Common myeloid progenitor, CD34-positive (primary cell): ENCODE measurements at regions not wholly inside any gene's neighbourhood (a gene's known extent, or its start where the extent isn't known, plus 50 kb on each side); places are given as distances from the start of the nearest gene placed in this dataset.
"Not testable (repeated sequence)": the region's sequence is repeated elsewhere in the genome, so short reads cannot be mapped to it uniquely, and the experiment has no call there.

Experiments
- CTCF ChIA-PET: fragments of 350-600 bp; sonication (Branson Sonifier 250); formaldehyde crosslinking; loops from one replicate; lab custom pipeline; 2021; ENCODE audit warnings: antibody characterized with exemption; lab: Charles Lee
- POLR2A ChIA-PET: fragments of 350-600 bp; sonication (Branson Sonifier 250); formaldehyde crosslinking; loops from one replicate; lab custom pipeline; 2021; ENCODE audit warnings: antibody characterized with exemption; lab: Charles Lee
- DNase-seq, 3 donors: peaks; one replicate each; pipeline versions ENCODE4 v3.0.0 to v3.0.0-alpha.2; 2013
- H3K27ac ChIP-seq, 2 experiments: 1 replicate in 1 of 2; 2 replicates in 1 of 2; pipeline ENCODE4 v1.7.0; 2013; ENCODE audit warnings: inconsistent platforms in 2 of 2, low read length in 2 of 2, mild to moderate bottlenecking in 2 of 2, low read depth in 1 of 2, moderate library complexity in 1 of 2; ENCODE audit not compliant: severe bottlenecking in 2 of 2, insufficient read depth in 1 of 2, poor library complexity in 1 of 2
- H3K27me3 ChIP-seq, 5 experiments: replicated peaks in 2 of 5; 1 replicate in 3 of 5; 2 replicates in 2 of 5; pipeline versions ENCODE4 v1.6.1 to v1.7.0; 2013; ENCODE audit warnings: low read length in 4 of 5, mild to moderate bottlenecking in 2 of 5, moderate library complexity in 2 of 5, inconsistent platforms in 1 of 5; ENCODE audit not compliant: insufficient read depth in 5 of 5, control insufficient read depth in 4 of 5
- H3K36me3 ChIP-seq, 4 experiments: 1 replicate in 2 of 4; 2 replicates in 2 of 4; pipeline versions ENCODE4 v1.6.1 to v1.7.0; 2013; ENCODE audit warnings: low read length in 3 of 4, control low read depth in 1 of 4, mild to moderate bottlenecking in 1 of 4; ENCODE audit not compliant: control insufficient read depth in 4 of 4, insufficient read depth in 4 of 4
- H3K4me1 ChIP-seq, 4 experiments: 1 replicate in 3 of 4; 2 replicates in 1 of 4; pipeline versions ENCODE4 v1.6.1 to v1.7.1; 2013; ENCODE audit warnings: low read length in 3 of 4, mild to moderate bottlenecking in 3 of 4, control low read depth in 1 of 4, inconsistent platforms in 1 of 4, moderate library complexity in 1 of 4; ENCODE audit not compliant: control insufficient read depth in 4 of 4, insufficient read depth in 4 of 4; ENCODE audit errors: control extremely low read depth in 1 of 4
- H3K4me3 ChIP-seq, 7 experiments: 1 replicate in 4 of 7; 2 replicates in 3 of 7; pipeline versions ENCODE4 v1.5.1 to v1.7.0; 2013; ENCODE audit warnings: mild to moderate bottlenecking in 7 of 7, low read length in 6 of 7, moderate library complexity in 6 of 7, inconsistent platforms in 2 of 7, low read depth in 2 of 7, control low read depth in 1 of 7; ENCODE audit not compliant: insufficient read depth in 4 of 7, control insufficient read depth in 1 of 7; ENCODE audit errors: extremely low read depth in 1 of 7
- H3K9me3 ChIP-seq, 5 experiments: 1 replicate in 4 of 5; 2 replicates in 1 of 5; pipeline versions ENCODE4 v1.6.1 to v1.7.1; 2013; ENCODE audit warnings: low read length in 4 of 5, mild to moderate bottlenecking in 2 of 5, inconsistent platforms in 1 of 5, low read depth in 1 of 5, moderate library complexity in 1 of 5; ENCODE audit not compliant: control insufficient read depth in 4 of 5, insufficient read depth in 2 of 5; ENCODE audit errors: control extremely low read depth in 1 of 5
- WGBS: methylation state at CpG from one replicate; pipeline ENCODE4 v1.1.5; 2013; ENCODE audit not compliant: insufficient coverage; 5-methylcytosine and 5-hydroxymethylcytosine counted together

DNA sequence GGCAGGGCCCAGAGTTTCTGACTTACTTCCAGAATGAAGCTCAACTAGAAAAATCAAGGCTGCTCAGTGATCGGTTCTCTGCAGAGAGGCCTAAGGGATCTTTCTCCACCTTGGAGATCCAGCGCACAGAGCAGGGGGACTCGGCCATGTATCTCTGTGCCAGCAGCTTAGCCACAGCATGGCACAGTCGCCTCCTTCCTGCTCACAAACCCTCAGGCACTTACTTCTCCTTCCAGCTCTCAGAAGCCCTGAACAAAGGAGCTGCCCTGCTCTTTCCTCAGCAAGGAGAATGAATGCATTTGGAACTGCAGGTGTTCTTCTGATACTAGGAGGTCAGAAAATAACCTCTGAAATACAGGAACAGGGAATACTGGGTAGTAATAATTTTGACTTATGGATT is 219.7 kb upstream of the PRSS1 start:
- H3K27me3 ChIP-seq, result no peaks in the 10 kb centered on the region
- ChIA-PET POLR2A (interaction anchor here (0.5 kb wide), 1 partner anchor 8 kb away, joined by 3 read pairs; no protein-coding TSS in a partner anchor), CTCF (interaction anchor here (0.6 to 11.9 kb wide), 28 partner anchors 10 to 282 kb away, joined by 3 to 145 read pairs (median 4); no protein-coding TSS in a partner anchor)
- no peak overlapping the region for H3K4me3 ChIP-seq
- no peaks in the 10 kb centered on the region for H3K9me3 ChIP-seq
- peak in 2 of 3 donors; percentile 50 to 66 for DNase-seq
- 16% methylated on average over 4 of the region's 4 CpGs for WGBS
- peaks cover 0 to 12% (median 10%) of the 10 kb centered on the region in 4 experiments for H3K4me1 ChIP-seq
- H3K27ac ChIP-seq, result no peak overlapping the region
- H3K36me3 ChIP-seq, result no peaks in the 10 kb centered on the region

DNA sequence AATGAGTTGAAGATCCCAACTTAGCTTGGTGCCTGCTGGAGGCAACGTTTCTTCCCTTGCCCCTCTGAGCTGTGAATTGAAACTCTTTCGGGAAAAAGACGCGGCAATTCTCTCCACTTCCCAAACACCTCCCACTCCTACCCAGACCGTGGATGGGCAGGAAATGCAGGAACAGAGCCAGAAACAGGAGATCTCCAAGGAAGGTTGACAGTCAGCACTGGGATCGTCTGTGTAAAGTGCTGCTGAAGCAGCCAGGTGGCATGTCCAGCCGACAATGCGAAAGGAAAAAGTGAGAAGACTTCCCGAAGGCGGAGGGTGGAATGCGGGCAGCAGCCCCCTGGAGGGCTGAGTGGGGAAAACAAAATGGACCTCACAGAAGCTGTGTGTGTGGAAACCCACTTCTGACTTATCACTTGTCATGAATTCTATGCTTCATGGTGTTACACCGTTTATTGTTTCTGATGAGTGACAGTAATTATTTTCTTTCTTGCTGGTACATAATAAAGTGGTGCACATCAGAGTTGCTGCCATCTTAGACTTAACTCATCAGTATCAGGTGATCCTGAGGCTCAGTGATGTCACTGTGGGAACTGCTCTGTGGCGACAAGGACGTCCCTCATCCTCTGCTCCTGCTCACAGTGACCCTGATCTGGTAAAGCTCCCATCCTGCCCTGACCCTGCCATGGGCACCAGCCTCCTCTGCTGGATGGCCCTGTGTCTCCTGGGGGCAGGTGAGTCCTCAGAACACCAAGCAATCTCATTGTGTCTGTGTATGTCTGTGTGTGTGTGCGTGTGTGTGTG is 220.5 kb upstream of the PRSS1 start:
- POLR2A ChIA-PET, result no interaction called here

DNA sequence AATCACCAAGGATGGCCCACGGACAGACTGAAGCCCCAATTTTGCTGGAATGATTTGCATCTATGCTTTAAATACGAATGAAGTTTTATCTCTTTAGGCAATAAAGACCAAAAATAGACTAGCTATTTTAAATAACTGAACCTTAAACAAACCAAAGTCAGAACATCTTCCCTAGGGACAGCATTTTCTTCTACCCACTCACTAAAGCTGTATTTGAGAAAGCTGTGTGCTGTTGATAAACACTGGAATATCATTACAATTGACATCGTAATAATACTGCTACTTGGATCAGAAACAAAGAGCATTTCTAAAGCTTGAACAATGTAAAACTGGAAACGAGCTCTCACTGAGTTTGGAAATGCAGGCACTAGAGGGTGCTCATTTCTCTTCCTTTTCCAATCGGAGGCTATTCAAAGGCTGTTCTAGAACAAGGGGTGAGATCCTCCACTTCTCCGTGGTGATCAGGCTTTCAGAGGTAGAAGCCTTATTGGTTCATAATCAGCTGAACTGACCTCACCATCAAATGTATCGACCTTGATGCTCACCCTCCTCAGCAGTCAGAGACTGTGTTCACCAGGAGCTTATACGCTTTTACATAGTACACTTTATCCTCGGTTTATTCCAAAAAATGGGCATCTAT is 225.3 kb upstream of the PRSS1 start:
- DNase-seq, result peak in 2 of 3 donors; percentile 28 to 32
- ChIA-PET POLR2A (interaction anchor here (0.6 kb wide), 1 partner anchor 19 kb away, joined by 3 read pairs; no protein-coding TSS in a partner anchor), CTCF (interaction anchor here (0.6 to 16.6 kb wide), 36 partner anchors 8 to 259 kb away, joined by 3 to 403 read pairs (median 4); no protein-coding TSS in a partner anchor)
- Histone ChIP-seq H3K4me3 (no peak overlapping the region), H3K36me3 (no peaks in the 10 kb centered on the region), H3K27me3 (no peaks in the 10 kb centered on the region), H3K4me1 (peaks cover 0 to 9% (median 5%) of the 10 kb centered on the region in 4 experiments), H3K9me3 (no peaks in the 10 kb centered on the region), H3K27ac (no peak overlapping the region)
- 59% methylated on average over 7 of the region's 9 CpGs for WGBS

More for the DNA sequence above, 220.5 kb upstream of the PRSS1 start:
- H3K4me1 ChIP-seq, result peaks cover 0 to 12% (median 10%) of the 10 kb centered on the region in 4 experiments
- H3K36me3 ChIP-seq, result no peaks in the 10 kb centered on the region
- H3K4me3 ChIP-seq, result no peak overlapping the region
- H3K27ac ChIP-seq, result no peak overlapping the region
- WGBS, result 97% methylated on average over 10 of the region's 15 CpGs
- DNase-seq, result no peak
- CTCF ChIA-PET, result interaction anchor here (0.8 to 16.6 kb wide), 22 partner anchors 9 to 225 kb away, joined by 3 to 403 read pairs (median 4); no protein-coding TSS in a partner anchor
- H3K9me3 ChIP-seq, result no peaks in the 10 kb centered on the region
- no peaks in the 10 kb centered on the region for H3K27me3 ChIP-seq

DNA sequence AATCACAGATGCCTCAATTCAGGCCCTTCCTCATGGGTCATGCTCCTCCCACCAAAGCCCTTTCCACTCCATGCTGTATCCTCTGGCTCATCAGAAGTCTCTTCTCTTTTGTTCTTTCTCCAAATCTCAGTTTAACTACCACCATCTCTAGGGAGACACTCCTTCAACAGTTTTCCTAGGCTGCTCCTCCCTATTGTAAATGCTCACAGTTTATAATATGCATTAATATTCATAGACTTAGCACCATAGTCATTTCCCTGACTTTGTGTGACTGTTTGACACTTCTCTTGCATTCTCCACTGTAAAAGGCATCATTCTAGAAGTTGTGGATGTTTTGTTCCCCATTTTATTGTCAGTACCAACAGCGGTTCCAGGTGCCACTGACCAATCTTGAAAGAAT is 226.5 kb upstream of the PRSS1 start:
- H3K27me3 ChIP-seq, result no peaks in the 10 kb centered on the region
- H3K36me3 ChIP-seq, result no peaks in the 10 kb centered on the region
- ChIA-PET POLR2A (interaction anchor here (2.1 kb wide), 1 partner anchor 55 kb away, joined by 4 read pairs; no protein-coding TSS in a partner anchor), CTCF (interaction anchor here (0.7 to 16.6 kb wide), 14 partner anchors 12 to 323 kb away, joined by 3 to 403 read pairs (median 4); no protein-coding TSS in a partner anchor)
- peaks cover 0 to 9% (median 7%) of the 10 kb centered on the region in 4 experiments for H3K4me1 ChIP-seq
- no peak overlapping the region for H3K4me3 ChIP-seq
- no peak overlapping the region for H3K27ac ChIP-seq
- DNase-seq, result no peak
- WGBS, result 100% methylated on average over 1 of the region's 1 CpG
- H3K9me3 ChIP-seq, result no peaks in the 10 kb centered on the region

DNA sequence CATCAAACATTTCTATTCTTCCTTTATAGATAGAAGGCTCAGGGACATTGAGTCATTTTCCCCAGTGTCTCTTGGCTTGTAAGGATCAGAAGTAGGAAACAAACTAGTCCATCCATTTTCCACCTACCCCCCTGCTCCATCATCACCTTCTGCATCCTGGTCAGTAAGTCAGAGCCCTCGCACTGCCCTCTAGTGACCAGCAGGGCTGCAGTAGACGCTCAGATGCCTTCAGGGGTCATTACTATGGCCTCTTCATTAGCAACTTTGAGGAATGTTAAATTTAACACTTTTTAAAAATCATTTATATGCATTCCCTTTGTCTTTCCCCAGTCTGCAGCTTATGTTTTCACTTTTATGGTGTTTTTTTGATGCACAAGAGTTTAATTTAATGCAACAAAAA is 228.4 kb upstream of the PRSS1 start:
- H3K4me1 ChIP-seq, result peaks cover 2 to 19% (median 13%) of the 10 kb centered on the region in 4 experiments
- POLR2A ChIA-PET, result interaction anchor here (2.1 kb wide), 1 partner anchor 54 kb away, joined by 4 read pairs; no protein-coding TSS in a partner anchor
- not testable (repeated sequence) for H3K27ac ChIP-seq, DNase-seq, H3K36me3 ChIP-seq, H3K27me3 ChIP-seq, H3K9me3 ChIP-seq, H3K4me3 ChIP-seq
- CTCF ChIA-PET, result interaction anchor here (0.8 to 16.6 kb wide), 16 partner anchors 14 to 222 kb away, joined by 3 to 403 read pairs (median 4); no protein-coding TSS in a partner anchor
- WGBS, result 45% methylated on average over 1 of the region's 2 CpGs

DNA sequence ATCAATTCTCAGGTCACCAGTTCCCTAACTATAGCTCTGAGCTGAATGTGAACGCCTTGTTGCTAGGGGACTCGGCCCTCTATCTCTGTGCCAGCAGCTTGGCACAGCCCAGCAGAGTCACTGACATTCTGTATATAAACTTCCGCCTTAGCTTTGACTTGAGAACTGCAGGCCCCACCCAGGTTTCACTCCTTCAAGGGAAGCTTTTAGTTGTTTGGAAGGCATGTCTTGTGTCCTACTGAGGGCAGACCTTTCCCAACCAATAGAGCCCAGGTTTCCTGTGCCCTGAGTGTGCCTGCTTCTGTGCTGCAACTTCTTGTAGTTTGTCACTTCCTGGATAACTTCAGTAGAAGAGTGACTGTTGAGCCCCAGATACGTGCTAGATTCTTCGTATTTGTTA is 228.8 kb upstream of the PRSS1 start:
- H3K9me3 ChIP-seq, H3K36me3 ChIP-seq, H3K4me3 ChIP-seq, H3K27me3 ChIP-seq, POLR2A ChIA-PET, H3K27ac ChIP-seq: not testable (repeated sequence)
- peaks cover 2 to 24% (median 16%) of the 10 kb centered on the region in 4 experiments for H3K4me1 ChIP-seq
- peak in 2 of 3 donors; percentile 44 to 60 for DNase-seq
- WGBS, result 94% methylated on average over 5 of the region's 5 CpGs
- CTCF ChIA-PET, result interaction anchor here (1.0 to 16.6 kb wide), 14 partner anchors 8 to 216 kb away, joined by 3 to 403 read pairs (median 5); no protein-coding TSS in a partner anchor
